ENCODE measurements at regions not wholly inside any gene's neighbourhood (a gene's known extent, or its start where the extent isn't known, plus 50 kb on each side); places are given as distances from the start of the nearest gene placed in this dataset.
A peak's percentile ranks its signal among the peaks of the same experiment; 100 is the strongest.
"Not testable (repeated sequence)": the region's sequence is repeated elsewhere in the genome, so short reads cannot be mapped to it uniquely, and the experiment has no call there.

DNA sequence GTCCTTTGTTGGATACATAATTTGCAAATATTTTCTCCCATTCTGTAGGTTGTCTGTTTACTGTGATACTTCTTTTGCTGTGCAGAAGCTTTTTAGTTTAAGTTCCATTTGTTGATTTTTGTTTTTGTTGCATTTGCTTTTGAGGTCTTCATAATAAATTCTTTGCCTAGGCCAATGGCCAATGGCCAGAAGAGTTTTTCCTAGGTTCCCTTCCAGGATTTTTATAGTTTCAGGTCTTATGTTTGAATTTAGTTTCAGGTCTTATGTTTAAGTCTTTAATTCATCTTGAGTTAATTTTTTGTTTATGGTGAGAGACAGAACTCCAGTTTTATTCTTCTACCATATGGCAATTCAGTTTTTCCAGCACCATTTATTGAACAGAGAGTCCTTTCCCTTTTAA lies 90.1 kb upstream of the GOT2 start:
- no peak for DNase-seq

DNA sequence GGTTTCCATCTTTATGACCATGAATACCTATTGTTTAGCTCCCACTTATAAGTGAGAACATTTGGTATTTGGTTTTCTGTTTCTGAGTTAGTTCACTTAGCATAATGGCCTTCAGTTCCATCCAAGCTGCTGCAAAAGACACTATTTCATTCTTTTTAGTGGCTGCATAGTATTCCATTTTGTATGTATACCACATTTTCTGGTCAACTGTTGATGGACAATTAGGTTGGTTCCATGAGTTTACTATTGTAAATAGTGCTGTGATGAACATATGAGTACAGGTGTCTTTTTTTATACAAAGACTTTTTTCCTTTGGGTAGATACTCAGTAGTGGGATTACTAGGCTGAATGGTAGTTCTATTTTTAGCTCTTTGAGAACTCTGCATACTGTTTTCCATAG lies 87.8 kb upstream of the GOT2 start:
- DNase-seq, result no peak

DNA sequence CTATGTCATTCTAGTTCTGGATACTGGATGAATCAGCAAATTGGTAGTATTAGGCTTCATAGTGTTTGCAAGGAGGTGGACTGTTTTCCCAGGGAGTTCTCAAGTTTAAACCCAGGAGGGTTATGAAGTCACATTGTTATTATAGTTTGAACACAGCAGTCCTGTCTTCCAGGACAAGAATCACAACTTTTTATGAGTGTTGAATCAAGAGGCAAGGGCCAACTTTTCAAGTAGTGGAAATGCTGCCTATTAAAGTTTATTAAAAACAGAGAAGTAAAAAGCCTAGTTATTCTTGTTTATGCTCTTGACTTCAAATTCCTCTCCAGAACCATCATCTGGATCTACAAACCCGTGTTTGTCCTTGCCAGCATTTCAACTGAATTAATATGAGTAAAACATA lies 86.3 kb upstream of the GOT2 start:
- DNase-seq, result no peak

DNA sequence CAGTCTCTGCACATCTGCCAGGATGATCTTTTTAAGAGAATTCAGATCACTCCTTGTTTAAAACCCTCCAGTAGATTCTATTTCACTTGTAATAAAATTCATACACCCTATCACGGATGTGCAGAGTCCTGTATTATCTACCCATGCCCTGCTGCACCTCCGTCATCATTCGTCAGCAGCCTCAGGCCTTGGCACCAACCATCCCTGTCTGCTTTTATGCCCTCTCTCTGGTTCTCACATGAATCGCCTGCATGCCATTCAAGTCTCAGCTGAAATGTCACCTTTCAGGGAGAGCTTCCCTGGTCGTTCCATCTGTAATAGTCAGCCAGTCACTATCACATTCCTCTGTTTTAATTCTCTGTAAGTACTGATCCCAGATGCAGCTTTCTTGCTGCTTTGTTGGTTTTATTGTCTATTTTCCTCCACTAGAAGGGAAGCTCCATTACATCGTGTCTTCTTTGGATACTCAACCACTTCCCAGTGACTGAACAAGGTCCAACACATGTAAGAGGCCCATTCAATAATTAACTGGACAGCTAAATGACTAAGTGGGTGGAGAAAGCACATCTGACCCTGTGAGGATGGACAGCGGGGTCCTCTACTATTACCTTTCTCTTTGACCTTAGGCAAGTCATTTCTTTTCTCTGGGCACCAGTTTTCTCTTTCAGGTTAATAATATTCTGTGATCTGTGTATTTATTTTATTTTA lies 81.2 kb upstream of the GOT2 start:
- DNase-seq, result no peak

DNA sequence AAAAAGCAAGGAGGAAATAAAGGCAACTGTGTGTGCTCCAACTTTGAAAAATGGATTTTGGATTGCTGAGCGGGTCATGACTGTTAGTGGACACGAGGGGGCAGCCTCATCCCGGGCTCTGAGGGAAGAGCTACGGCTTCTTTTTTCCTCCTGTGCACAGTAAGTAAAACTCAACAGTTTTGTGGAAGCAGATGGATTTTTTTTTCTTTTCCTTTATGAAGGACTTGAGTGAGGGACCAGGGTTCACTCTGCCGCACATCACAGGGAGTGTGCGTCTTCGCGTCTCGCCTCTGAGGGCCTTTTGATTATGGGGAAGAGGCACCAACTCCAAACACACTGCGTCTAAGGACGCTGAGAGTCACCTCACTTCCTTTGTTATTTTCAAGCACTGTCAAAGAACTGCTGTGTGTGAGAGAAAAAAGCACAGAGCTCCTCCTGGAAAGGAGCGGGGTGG lies 80.3 kb upstream of the GOT2 start:
- peak; percentile 25 for DNase-seq

DNA sequence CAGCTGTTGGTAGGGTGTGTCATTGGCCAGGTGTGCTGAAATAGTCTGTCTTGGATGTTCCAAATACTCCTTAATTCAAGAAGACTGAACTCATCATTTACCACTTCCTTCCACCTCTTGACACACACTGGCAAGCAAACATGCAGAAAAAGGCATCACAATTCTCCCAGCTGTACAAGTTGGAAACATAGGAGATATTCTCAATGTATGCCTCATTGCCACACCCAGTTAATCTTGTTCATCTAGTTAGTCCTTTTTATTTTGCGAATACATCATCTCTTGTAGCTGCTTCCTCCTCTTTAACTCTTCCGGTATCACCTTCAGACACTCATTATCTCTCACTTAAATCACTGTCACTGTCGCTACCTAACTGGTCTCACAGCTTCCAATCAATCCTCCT lies 75.1 kb upstream of the GOT2 start:
- no peak for DNase-seq

DNA sequence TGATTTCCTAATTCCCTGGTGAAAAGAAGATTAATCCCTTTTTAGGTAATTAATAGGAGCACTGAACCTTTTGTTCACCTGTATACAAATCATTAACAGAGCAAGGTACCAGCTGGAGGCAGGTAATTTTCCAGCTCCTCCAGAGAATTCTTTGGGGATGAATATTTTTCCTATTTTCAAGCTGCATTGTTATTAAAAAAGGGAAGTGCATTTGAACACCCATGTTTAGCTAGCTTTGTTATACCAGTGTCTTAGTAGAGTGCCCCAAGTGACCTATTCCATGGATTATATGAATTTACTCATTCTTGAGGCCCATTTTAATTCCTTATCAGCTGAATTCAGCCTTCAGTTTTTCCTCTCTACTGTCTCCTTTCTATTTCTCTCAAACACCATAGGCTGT lies 73.2 kb upstream of the GOT2 start:
- DNase-seq, result no peak

DNA sequence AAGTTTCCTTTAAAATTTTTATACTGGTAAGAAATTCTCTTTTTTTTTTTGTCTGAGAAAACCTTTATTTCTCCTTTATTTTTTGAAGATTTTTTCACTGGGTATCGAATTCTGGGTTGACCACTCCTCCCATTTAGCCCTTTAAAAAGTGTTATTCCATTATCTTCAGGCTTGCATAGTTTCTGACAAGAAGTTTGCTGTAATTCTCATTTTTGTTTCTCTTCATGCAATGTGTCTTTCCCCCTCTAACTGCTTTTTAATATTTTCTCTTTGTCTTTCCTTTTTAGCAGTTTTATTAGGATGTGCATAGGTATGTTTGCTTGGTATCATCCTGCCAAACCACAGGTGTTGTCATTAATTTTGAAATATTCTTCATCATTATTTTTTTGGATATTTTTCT lies 67.7 kb upstream of the GOT2 start:
- DNase-seq, result no peak

DNA sequence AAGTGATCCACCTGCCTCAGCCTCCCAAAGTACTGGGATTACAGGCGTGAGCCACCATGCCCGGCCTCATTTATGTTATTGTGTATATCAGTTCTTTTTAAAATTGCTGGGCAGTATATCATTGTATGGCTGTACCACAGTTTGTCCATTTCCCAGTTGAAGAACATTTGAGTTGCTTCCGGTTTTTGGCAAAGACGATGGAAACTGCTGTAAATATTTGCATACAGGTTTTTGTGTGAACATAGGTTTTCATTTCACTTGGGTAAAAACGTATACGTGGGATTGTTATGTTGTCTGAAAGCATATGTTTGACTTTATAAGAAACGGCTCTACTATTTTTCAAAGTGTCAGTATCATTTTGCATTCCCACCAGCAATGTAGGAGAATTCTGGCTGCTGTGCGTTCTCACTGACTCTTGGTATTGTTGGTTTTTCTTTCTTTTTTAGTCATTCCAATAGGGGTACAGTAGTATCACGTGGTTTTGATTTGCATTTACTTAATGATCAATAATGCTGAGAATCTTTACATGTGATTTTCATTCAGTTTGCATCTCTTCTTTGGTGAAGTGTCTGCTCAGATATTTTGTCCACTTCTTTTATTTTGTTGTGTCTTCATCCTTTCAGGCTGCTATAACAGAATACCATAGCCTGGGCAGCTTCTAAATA lies 63.2 kb upstream of the GOT2 start:
- DNase-seq, result no peak

DNA sequence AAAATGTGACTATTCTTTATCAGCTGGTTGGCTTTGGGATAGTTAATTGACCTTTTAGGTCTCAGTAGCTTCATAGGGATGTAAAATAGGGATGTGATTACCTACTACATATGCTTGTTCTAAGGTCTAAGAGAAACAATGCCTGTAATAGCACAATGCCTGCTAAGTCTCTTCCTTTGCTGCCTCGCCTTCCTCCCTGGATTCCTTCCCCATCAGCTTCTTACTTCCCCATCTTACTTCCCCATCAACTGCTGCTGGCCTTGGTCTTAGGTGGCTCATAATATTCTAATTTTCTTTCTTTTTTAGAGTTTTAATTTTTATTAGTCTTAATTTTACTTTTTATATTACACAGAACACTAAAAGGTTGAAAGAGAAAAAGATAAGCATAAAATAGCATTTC lies 59.2 kb upstream of the GOT2 start:
- no peak for DNase-seq

DNA sequence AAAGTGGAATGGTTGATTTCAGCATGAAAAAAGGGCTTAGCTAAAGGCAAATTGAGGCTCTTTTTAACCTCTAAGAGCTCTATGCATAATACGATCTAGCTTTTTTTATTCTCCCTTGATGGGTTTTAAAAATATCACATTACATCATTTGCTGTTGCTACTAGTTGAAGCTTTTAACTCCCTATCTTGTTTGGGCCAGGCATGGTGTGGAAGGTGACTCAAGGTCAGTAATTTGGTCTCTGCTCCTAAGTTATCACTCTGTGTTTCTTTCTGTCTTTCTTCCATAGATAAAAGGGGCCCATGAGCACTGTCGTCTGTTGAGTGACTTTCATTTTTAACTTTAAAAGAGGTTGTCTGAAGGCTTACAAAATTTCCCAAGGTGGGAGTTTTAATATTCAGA lies 58.1 kb upstream of the GOT2 start:
- DNase-seq, result no peak

DNA sequence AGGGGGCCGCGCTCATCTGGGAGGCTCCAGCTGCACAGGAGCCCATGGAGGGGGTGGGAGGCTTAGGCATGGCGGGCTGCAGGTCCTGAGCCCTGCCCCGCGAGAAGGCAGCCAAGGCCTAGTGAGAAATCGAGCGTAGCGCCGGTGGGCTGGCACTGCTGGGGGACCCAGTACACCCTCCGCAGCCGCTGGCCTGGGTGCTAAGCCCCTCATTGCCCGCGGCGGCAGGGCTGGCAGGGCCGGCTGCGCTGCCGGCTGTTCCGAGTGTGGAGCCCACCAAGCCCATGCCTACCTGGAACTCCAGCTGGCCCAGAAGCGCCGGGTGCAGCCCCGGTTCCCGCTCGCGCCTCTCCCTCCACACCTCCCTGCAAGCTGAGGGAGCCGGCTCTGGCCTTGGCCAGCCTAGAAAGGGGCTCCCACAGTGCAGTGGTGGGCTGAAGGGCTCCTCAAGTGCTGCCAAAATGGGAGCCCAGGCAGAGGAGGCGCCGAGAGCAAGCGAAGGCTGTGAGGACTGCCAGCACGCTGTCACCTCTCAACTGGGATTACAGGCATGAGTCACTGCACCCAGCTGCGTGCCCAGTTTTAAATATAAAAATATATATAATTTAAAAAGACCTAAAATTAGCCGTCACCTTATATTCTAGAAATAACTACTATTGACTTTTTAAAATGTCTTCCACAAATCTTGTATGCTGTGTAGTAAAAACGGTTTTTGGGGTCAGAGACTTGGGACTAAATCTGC lies 56.9 kb upstream of the GOT2 start:
- not testable (repeated sequence) for DNase-seq

DNA sequence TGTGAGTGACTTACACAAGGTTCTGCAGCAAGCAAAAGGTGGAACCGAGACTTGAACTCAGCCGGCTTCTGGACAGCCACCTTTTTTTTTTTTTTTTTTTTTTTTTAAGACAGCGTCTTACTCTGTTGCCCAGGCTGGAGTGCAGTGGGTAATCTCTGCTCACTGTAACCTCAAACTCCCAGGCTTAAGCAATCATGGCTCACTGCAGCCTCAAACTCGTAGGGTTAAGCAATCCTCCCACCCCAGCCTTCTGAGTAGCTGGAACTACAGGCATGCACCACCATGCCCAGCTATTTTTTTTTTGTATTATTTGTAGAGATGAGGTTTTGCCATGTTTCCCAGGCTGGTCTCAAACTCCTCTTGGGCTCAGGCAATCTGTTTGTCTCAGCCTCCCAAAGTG lies 55.2 kb upstream of the GOT2 start:
- no peak for DNase-seq

Data from activated naive CD4-positive, alpha-beta T cell treated with anti-CD3 and anti-CD28 coated beads, Interleukin-2, amount 50 U/mL, for 16 hours (primary cell).